ENCODE measurements at regions not wholly inside any gene's neighbourhood (a gene's known extent, or its start where the extent isn't known, plus 50 kb on each side); places are given as distances from the start of the nearest gene placed in this dataset.
"Not testable (repeated sequence)": the region's sequence is repeated elsewhere in the genome, so short reads cannot be mapped to it uniquely, and the experiment has no call there.

DNA sequence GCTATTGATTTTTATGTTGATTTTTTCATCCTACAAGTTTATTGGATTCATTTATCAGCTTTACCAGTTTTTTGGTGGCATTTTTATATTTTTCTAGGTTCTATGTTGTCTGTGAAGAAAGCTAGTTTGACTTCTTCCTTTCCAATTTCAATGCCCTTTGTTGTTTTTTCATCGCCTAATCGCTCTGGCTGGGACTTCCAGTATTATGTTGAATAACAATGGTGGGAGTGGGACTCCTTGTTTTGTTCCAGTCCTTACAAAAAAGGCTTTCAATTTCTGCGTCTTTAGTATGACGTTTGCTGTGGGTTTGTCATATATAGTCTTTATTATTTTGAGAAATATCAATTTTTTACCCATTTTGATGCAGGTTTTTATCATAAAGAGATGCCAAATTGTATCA lies 175.6 kb upstream of the CCNH start:
- Mint-ChIP-seq H3K4me1 (no peaks in the 10 kb centered on the region), H3K27me3 (no peaks in the 10 kb centered on the region), H3K36me3 (no peaks in the 10 kb centered on the region), H3K27ac (no peak overlapping the region), H3K4me3 (no peak overlapping the region), H3K9me3 (peaks cover 3% of the 10 kb centered on the region)
- ATAC-seq: no peak

DNA sequence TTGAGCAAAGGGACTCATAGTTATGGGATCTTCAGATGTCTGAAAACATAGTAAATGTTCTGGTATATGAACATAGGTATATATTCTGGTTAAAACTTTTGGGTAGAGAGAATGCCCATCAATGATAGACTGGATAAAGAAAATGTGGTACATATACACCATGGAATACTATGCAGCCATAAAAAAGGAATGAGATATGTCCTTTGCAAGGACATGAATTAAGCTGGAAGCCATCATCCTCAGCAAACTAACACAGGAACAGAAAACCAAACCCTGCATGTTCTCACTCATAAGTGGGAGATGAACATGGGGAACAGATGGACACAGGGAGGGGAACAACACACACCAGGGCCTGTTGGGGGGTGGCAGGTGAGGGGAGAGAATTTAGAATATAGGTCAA lies 171.0 kb upstream of the CCNH start:
- not testable (repeated sequence) for H3K4me3 Mint-ChIP-seq, H3K36me3 Mint-ChIP-seq, H3K9me3 Mint-ChIP-seq, ATAC-seq, H3K27ac Mint-ChIP-seq, H3K27me3 Mint-ChIP-seq, H3K4me1 Mint-ChIP-seq

DNA sequence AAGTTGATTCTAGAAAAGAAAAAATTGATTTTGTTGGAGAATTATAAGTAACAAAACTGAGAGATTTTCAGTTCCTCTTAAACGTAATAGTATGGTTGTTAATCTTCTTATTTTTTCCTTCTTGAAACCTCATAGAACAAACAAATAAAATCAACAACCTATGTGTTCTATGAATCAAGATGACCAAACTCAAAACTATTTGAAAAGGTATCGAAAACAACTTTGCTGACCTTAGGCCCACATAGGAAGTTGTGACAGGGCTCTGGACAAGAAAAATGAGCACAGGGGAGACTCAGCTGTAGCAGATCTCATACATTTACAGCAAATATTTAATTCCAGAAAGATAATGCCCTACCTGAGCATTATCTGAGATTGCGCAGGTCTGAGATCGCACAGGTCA lies 169.4 kb upstream of the CCNH start:
- no peak overlapping the region for H3K27ac Mint-ChIP-seq
- H3K4me3 Mint-ChIP-seq: no peak overlapping the region
- no peak for ATAC-seq
- H3K27me3 Mint-ChIP-seq: peaks cover 10% of the 10 kb centered on the region
- H3K4me1 Mint-ChIP-seq: no peaks in the 10 kb centered on the region
- peaks cover 7% of the 10 kb centered on the region for H3K9me3 Mint-ChIP-seq
- no peaks in the 10 kb centered on the region for H3K36me3 Mint-ChIP-seq

DNA sequence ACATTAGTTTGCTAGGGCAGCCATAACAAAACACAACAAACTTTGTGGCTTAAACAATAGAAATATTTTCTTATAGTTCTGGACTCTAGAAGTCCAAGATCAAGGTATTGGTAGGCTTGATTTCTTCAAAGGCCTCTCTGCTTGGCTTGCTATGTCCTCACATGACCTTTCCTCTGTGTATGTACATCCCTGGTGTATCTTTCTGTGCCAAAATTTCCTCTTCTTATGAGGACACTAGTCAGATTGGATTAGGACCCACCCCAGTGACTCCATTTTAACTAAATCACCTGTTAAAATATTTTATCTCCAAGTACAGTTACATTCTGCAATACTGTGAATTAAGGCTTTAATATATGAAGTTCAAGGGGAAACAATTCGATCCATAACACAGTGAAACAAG lies 168.9 kb upstream of the CCNH start:
- Mint-ChIP-seq H3K27me3 (peaks cover 11% of the 10 kb centered on the region), H3K9me3 (peaks cover 7% of the 10 kb centered on the region), H3K27ac (no peak overlapping the region), H3K4me3 (no peak overlapping the region), H3K36me3 (no peaks in the 10 kb centered on the region), H3K4me1 (no peaks in the 10 kb centered on the region)
- no peak for ATAC-seq

DNA sequence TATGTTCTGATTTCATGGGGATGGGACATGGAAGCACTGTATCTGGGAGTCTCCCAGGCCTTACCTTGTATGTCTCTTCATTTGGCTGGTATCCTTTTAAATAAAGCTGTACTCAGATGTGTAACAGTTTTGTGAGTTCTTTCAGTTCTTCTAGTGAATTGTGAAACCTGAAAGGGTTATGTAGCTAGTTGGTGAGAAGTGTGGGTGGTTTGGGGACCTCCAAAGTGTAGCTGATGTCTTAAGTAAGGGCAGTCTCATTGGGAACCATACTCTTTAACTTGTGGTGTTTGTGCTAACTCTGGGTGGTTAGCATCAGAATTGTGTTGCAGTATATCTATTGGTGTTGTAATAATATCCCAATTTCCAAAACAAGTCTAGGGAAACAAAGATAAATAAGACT lies 166.9 kb upstream of the CCNH start:
- Mint-ChIP-seq H3K27me3 (peaks cover 11% of the 10 kb centered on the region), H3K4me1 (no peaks in the 10 kb centered on the region), H3K27ac (no peak overlapping the region), H3K4me3 (no peak overlapping the region), H3K36me3 (no peaks in the 10 kb centered on the region), H3K9me3 (peaks cover 7% of the 10 kb centered on the region)
- no peak for ATAC-seq

DNA sequence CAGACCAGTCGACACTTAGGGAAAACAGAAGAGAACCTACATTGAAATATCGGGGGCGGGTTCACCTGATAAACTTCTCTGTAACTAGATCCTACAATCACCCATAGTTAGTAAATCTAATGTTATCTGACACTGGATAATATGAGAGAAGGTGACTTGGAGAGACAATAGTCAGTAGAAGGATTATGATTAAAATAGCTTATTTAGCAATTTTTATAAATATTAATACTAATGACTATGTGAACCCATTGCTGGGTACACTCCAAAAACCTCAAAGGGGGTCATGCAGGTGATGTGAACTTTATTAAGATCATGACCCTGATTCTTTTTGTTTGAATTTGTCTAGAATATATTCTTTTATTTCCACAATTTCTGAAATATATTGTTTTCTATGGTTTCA lies 164.1 kb upstream of the CCNH start:
- Mint-ChIP-seq H3K27ac (no peak overlapping the region), H3K27me3 (peaks cover 11% of the 10 kb centered on the region), H3K36me3 (no peaks in the 10 kb centered on the region), H3K4me3 (no peak overlapping the region), H3K4me1 (no peaks in the 10 kb centered on the region), H3K9me3 (no peaks in the 10 kb centered on the region)
- no peak for ATAC-seq

DNA sequence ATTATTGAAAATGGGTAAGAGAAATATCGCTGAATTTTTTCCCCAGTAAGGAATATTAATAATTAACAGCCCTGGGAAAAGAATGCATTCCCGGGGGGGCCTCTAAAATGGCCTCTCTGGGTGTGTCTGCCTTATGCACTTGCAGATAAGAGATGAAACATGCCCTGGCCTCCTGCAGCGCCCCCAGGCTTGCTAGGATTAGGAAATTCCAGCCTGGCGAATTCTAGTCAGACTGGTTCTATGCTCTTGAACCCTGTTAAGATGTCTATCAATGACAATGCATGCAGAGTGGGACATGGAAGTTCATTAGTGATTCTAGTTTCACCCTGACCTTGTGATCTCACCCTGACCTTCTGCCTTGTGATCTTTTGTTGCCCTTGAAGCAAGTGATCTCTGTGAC lies 163.6 kb upstream of the CCNH start:
- not testable (repeated sequence) for ATAC-seq, H3K4me3 Mint-ChIP-seq, H3K9me3 Mint-ChIP-seq, H3K4me1 Mint-ChIP-seq, H3K27ac Mint-ChIP-seq, H3K36me3 Mint-ChIP-seq
- peaks cover 11% of the 10 kb centered on the region for H3K27me3 Mint-ChIP-seq

DNA sequence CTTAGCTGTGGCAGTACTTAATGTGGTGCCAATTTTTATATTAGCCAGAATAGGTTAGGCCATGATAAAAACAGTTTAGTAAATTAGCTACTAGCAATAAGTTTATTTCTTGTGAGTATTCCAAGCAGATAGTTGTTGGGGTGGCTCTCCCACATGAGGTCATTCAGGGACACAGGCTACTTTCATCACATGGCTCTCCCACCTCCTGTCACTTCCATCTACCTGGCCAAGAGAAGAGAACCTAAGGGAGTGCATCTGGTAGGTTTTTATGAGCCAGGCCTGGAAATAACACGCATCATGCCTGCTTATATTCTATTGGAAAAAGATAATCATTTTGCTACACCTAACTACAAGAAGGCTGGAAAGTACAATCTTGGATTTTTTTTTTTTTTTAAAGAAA lies 161.4 kb upstream of the CCNH start:
- no peaks in the 10 kb centered on the region for H3K9me3 Mint-ChIP-seq
- H3K27me3 Mint-ChIP-seq: peaks cover 11% of the 10 kb centered on the region
- no peak overlapping the region for H3K4me3 Mint-ChIP-seq
- H3K36me3 Mint-ChIP-seq: no peaks in the 10 kb centered on the region
- no peaks in the 10 kb centered on the region for H3K4me1 Mint-ChIP-seq
- no peak overlapping the region for H3K27ac Mint-ChIP-seq
- no peak for ATAC-seq

DNA sequence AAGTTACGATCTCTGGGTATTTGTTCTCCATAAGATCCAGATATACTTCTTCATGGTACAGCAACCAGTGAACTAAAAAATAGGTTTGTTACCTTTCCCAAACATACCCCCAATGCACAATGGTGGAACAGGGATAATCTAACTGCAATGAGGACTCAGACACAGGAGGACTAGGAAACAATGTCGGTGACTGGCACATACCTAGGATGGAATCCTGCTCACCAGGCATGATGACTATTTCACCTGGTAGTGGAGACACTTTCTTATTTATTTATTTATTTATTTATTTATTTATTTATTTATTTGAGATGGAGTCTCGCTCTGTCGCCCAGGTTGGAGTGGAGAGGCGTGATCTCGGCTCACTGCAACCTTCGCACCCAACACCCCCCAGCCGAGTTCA lies 159.9 kb upstream of the CCNH start:
- Mint-ChIP-seq H3K36me3 (no peaks in the 10 kb centered on the region), H3K27ac (no peak overlapping the region), H3K9me3 (no peaks in the 10 kb centered on the region), H3K4me3 (no peak overlapping the region), H3K27me3 (peaks cover 5% of the 10 kb centered on the region), H3K4me1 (no peaks in the 10 kb centered on the region)
- ATAC-seq: no peak

DNA sequence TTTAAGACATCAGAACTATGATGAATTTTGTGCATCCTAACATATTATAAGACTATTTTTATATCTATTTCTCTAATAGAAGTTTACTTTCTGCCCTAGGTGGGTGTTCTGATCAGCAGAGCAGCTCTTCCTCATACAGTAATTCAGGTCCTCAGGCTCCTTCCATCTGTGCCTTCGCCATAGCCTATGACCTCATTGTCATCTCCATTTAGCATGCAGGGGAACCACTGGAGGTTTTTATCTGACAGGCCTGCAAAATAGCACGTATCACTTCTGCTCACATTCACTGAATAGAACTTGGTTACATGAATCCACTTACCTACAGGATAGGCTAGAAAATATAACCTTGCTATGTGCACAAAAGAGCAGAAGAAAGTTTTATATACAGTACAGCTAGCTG lies 159.4 kb upstream of the CCNH start:
- Mint-ChIP-seq H3K9me3 (no peaks in the 10 kb centered on the region), H3K27ac (no peak overlapping the region), H3K36me3 (no peaks in the 10 kb centered on the region), H3K4me1 (no peaks in the 10 kb centered on the region), H3K4me3 (no peak overlapping the region), H3K27me3 (peaks cover under 1% of the 10 kb centered on the region)
- no peak for ATAC-seq

DNA sequence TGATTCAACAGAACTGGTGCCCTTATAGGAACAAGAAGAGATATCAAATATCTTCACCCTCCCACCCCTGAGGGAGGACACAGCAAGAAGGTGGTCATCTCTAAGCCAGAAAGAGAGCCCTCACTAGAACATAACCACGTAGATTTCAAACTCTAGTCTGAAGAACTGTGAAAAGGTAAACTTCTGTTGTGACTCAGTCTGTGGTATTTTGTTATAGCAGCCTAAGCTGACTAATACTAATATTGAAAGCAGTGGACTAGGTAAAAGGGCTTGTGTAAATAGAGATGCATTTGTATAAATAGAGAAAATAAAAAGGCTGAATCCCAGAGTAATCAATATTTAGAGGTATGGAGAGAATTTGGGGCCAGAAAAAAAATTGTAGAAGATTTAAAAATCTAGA lies 157.6 kb upstream of the CCNH start:
- H3K27ac Mint-ChIP-seq: no peak overlapping the region
- H3K27me3 Mint-ChIP-seq: no peaks in the 10 kb centered on the region
- no peak for ATAC-seq
- no peaks in the 10 kb centered on the region for H3K9me3 Mint-ChIP-seq
- H3K4me3 Mint-ChIP-seq: no peak overlapping the region
- H3K4me1 Mint-ChIP-seq: no peaks in the 10 kb centered on the region
- no peaks in the 10 kb centered on the region for H3K36me3 Mint-ChIP-seq

DNA sequence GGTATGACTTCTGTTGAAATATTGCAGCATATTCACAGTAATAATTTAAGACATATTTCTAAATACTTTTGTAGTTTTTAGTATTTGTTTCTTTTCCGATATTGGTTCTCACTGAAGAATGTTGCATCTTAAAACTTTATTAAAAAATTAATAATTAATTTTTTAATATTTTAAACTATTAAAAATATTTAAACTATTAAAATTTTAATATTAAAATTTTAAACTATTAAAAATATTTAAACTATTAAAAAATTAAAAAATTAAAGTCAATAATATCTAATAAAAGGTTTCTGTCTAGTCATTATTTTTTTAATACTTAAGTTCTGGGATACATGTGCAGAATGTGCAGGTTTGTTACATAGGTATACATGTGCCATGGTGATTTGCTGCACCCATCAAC lies 149.3 kb upstream of the CCNH start:
- H3K27me3 Mint-ChIP-seq: no peaks in the 10 kb centered on the region
- H3K9me3 Mint-ChIP-seq: peaks cover 3% of the 10 kb centered on the region
- no peaks in the 10 kb centered on the region for H3K36me3 Mint-ChIP-seq
- no peak overlapping the region for H3K4me3 Mint-ChIP-seq
- no peak overlapping the region for H3K27ac Mint-ChIP-seq
- no peaks in the 10 kb centered on the region for H3K4me1 Mint-ChIP-seq
- ATAC-seq: no peak

DNA sequence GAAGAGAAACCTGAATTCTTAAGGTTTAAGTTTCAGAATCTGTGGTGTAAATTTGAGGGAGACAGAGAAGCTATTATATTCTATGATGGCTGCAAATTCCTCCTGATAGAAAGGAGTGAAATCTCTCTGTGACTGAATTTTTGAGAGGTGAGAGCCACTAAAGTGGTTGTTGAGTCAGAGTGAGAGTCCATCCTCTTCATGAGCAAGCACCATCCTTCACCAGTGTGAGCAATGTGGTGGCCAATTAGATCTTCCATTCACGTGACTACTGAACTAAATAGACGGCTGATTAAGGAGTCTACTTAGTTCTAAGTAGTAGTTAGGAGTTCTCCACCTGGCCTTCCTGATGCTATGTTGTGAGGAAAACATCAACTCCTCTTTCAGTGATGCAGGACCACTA lies 147.8 kb upstream of the CCNH start:
- H3K36me3 Mint-ChIP-seq: no peaks in the 10 kb centered on the region
- no peaks in the 10 kb centered on the region for H3K4me1 Mint-ChIP-seq
- H3K4me3 Mint-ChIP-seq: no peak overlapping the region
- H3K27ac Mint-ChIP-seq: no peak overlapping the region
- ATAC-seq: no peak
- no peaks in the 10 kb centered on the region for H3K27me3 Mint-ChIP-seq
- peaks cover 3% of the 10 kb centered on the region for H3K9me3 Mint-ChIP-seq

DNA sequence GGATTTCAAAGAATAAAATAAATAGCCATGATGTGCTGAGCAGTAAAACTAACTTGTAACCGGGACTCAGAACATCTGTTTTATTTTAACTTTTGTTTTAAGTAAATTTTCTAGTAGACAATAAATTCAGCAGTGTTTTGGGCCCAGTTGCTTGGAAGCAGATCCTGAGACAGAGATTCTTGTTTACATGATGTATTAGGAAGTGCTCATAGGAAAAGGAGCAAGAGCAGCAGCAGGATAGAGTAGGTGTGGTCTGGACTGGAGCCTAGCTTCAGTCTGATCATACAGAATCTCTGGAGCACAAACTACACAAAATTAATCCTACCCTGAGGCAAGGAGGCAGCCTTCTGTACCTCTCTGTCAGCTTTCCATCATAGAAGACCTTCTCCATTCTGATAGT lies 139.2 kb upstream of the CCNH start:
- H3K36me3 Mint-ChIP-seq: no peaks in the 10 kb centered on the region
- peaks cover 8% of the 10 kb centered on the region for H3K9me3 Mint-ChIP-seq
- no peak overlapping the region for H3K4me3 Mint-ChIP-seq
- H3K27me3 Mint-ChIP-seq: no peaks in the 10 kb centered on the region
- no peaks in the 10 kb centered on the region for H3K4me1 Mint-ChIP-seq
- ATAC-seq: no peak
- H3K27ac Mint-ChIP-seq: no peak overlapping the region

DNA sequence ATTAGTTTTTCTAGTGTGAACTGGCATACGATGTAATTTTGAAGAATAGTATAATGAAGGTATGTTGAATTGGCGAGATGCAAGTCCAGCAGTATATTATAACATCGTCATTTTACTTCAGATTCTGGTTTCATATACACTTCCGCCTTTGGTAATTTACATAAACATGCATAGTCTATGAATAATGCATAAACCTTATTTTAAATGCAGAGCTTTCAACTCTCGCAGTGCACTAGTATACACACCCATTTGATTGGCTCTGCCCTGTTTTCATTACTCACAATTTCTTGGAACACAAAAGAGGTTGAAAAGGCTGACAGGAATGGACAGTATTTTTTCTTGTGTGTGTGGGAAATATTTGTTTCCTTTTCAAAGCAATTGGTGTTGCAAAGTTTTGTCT lies 128.9 kb upstream of the CCNH start:
- no peak for ATAC-seq
- Mint-ChIP-seq H3K36me3 (no peaks in the 10 kb centered on the region), H3K9me3 (no peaks in the 10 kb centered on the region), H3K4me3 (no peak overlapping the region), H3K4me1 (no peaks in the 10 kb centered on the region), H3K27me3 (no peaks in the 10 kb centered on the region), H3K27ac (no peak overlapping the region)

DNA sequence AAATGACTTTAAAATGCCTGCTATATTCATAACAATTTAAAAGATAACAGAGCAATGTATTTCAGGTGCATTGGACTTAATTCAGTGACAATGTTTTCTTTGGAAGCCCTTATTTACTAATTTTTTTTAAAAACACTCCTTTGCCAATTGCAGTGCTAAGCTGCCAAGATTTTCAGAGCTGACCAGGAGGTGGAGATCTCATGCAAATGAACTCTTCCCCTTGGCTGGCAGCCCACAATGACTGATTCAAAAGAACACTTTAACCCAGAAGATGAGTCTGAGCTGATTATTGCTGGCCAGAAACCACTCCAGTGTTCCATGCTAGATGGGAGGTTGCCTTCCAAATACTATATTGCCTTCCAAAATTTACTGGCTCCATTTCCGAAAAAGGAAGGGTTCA lies 128.3 kb upstream of the CCNH start:
- Mint-ChIP-seq H3K27me3 (no peaks in the 10 kb centered on the region), H3K27ac (no peak overlapping the region), H3K9me3 (no peaks in the 10 kb centered on the region), H3K36me3 (no peaks in the 10 kb centered on the region), H3K4me3 (no peak overlapping the region), H3K4me1 (no peaks in the 10 kb centered on the region)
- ATAC-seq: no peak

DNA sequence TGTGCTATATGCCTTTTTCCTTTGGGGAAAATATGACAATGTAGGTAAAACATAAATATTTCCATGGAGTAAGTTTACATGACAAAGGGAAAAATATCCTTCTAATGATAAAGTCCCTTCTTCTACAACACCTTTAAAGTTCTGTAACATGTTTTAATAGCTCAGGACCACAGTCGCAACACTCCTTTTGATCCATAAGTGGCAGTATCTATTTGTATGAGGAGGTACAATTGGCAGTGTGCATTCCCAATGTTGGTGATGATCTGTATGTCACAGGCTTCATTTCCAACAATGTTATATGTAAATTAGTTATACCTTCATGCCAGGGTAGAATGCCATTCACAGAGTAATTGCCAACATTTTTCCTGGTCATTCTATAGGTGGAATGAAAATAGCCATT lies 127.1 kb upstream of the CCNH start:
- ATAC-seq: no peak
- Mint-ChIP-seq H3K36me3 (no peaks in the 10 kb centered on the region), H3K27ac (no peak overlapping the region)

More for the DNA sequence above, 127.1 kb upstream of the CCNH start:
- Mint-ChIP-seq H3K27me3 (no peaks in the 10 kb centered on the region), H3K9me3 (no peaks in the 10 kb centered on the region), H3K4me3 (no peak overlapping the region), H3K4me1 (no peaks in the 10 kb centered on the region)
